Brain microvascular endothelial cell (primary cell): ENCODE measurements at regions not wholly inside any gene's neighbourhood (a gene's known extent, or its start where the extent isn't known, plus 50 kb on each side); places are given as distances from the start of the nearest gene placed in this dataset.

Experiments
- DNase-seq: peaks from one replicate; pipeline ENCODE4 v3.0.0-alpha.2; 2020
- H3K27ac ChIP-seq: fragments of 250-450 bp; sonication (Bioruptor Pico); 2 replicates; pipeline ENCODE4 v1.5.1; 2020; ENCODE audit warnings: mild to moderate bottlenecking, moderate library complexity
- H3K27me3 ChIP-seq: fragments of 250-450 bp; sonication (Bioruptor Pico); replicated peaks from 2 replicates; pipeline ENCODE4 v1.5.1; 2020; ENCODE audit warnings: mild to moderate bottlenecking
- H3K36me3 ChIP-seq: fragments of 250-450 bp; sonication (Bioruptor Pico); replicated peaks from 2 replicates; pipeline ENCODE4 v1.5.1; 2020; ENCODE audit warnings: mild to moderate bottlenecking
- H3K4me3 ChIP-seq: 2 replicates; pipeline ENCODE4 v1.5.1; 2011; ENCODE audit warnings: low read depth, mild to moderate bottlenecking, control low read depth, low read length, moderate library complexity
- in situ Hi-C: cut with HindIII; loops from 2 replicates; pipeline ENCODE4 v1.10.0; 2017; ENCODE audit warnings: low sequenced_read_pairs, low pct_ligation_motif_present
- TF ChIP-seq, protein P1 (sequence below): IDR thresholded peaks from 2 replicates; pipeline ENCODE4 v1.5.1; 2011; ENCODE audit warnings: low read depth, mild to moderate bottlenecking, moderate library complexity, low read length, control low read depth, inconsistent platforms; ENCODE audit errors: missing control alignments

DNA sequence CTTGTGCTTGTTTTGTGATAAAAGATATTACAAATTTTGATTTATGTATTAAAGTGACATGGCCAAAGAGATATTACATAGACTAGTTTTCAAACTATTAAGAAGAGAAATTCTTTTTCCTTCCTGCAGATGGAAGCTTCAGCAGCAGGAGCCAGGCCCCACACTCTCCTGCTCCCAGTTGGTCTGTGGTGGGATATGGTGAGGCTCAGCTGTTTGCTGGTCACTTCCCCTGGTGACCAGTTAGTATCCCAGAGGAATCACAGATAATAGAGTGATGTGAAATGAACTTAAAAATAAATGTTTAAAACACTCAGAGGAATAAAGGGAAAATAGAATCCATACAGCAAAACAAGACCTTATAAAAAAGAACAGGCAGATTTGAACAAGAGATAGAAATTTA is 154.7 kb downstream of the KTN1 start:
- no peak for DNase-seq
- no peak overlapping the region for H3K4me3 ChIP-seq
- H3K27me3 ChIP-seq: no peaks in the 10 kb centered on the region
- in situ Hi-C loops: no loop called here
- H3K36me3 ChIP-seq: no peaks in the 10 kb centered on the region
- H3K27ac ChIP-seq: no peak overlapping the region
- TF ChIP-seq, protein P1, sequence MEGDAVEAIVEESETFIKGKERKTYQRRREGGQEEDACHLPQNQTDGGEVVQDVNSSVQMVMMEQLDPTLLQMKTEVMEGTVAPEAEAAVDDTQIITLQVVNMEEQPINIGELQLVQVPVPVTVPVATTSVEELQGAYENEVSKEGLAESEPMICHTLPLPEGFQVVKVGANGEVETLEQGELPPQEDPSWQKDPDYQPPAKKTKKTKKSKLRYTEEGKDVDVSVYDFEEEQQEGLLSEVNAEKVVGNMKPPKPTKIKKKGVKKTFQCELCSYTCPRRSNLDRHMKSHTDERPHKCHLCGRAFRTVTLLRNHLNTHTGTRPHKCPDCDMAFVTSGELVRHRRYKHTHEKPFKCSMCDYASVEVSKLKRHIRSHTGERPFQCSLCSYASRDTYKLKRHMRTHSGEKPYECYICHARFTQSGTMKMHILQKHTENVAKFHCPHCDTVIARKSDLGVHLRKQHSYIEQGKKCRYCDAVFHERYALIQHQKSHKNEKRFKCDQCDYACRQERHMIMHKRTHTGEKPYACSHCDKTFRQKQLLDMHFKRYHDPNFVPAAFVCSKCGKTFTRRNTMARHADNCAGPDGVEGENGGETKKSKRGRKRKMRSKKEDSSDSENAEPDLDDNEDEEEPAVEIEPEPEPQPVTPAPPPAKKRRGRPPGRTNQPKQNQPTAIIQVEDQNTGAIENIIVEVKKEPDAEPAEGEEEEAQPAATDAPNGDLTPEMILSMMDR: no peak

DNA sequence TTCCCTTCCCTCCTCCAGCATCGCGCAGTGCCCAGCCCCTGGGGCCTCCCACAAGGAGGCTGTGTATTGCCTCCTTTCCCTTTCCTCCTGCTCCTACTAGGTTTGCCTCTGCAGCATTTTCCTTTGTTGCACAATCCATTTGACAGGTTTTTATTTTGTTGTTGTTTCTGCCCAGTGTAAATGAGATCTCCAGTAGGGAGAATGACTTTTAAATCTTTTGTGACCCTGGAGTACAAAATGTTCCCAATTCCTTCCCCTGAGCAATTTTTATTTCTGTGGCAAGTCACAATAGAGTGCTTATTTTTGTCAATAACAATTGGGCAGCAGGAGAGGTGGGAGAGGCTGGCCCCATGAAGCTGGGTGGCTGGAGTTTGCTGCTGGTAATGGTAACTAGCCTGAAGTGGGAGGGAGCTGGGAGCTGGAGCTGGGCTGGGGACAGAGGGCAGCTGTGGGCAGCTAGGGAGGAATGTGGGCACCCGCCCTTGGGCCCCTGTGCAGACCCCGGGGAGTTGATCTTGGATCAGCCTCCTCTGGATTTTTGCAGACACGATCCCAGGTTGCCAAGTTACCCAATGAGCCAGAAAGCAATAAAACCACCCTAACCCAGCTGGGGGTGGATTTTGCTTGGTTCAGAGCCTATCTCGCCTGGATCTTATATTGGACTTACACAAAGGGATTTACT is 160.1 kb downstream of the KTN1 start:
- no peak for DNase-seq
- no peaks in the 10 kb centered on the region for H3K36me3 ChIP-seq
- in situ Hi-C loops: no loop called here
- TF ChIP-seq, protein P1: no peak
- no peaks in the 10 kb centered on the region for H3K27me3 ChIP-seq
- no peak overlapping the region for H3K27ac ChIP-seq
- no peak overlapping the region for H3K4me3 ChIP-seq

GRCh38 chr14:55740649-55740989 is 160.6 kb downstream of the KTN1 start:
- in situ Hi-C loops: no loop called here
- H3K27ac ChIP-seq: no peak overlapping the region
- H3K36me3 ChIP-seq: no peaks in the 10 kb centered on the region
- no peak for DNase-seq
- TF ChIP-seq, protein P1: no peak
- H3K4me3 ChIP-seq: no peak overlapping the region
- no peaks in the 10 kb centered on the region for H3K27me3 ChIP-seq

DNA sequence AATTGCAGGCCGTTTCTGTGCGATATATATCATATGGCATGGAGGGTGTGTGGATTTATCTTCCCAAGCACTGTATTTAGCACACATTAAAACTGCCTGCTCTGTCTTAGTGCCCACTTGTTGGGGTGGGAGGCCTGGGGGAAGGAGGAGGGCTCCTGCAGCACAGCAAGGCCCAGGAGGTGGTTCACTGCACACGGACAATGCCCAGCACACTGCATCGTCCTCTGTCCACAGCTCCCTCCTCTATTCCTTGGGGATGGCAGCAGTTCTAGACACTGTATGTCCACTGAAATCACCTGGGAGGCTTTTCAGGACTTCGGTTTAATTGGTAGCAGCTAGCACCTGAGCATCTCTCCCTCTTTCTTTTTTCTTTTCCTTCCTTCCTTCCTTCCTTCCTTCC is 161.2 kb downstream of the KTN1 start:
- TF ChIP-seq, protein P1: no peak
- DNase-seq: no peak
- H3K27ac ChIP-seq: no peak overlapping the region
- H3K4me3 ChIP-seq: no peak overlapping the region
- H3K27me3 ChIP-seq: no peaks in the 10 kb centered on the region
- in situ Hi-C loops: no loop called here
- no peaks in the 10 kb centered on the region for H3K36me3 ChIP-seq

DNA sequence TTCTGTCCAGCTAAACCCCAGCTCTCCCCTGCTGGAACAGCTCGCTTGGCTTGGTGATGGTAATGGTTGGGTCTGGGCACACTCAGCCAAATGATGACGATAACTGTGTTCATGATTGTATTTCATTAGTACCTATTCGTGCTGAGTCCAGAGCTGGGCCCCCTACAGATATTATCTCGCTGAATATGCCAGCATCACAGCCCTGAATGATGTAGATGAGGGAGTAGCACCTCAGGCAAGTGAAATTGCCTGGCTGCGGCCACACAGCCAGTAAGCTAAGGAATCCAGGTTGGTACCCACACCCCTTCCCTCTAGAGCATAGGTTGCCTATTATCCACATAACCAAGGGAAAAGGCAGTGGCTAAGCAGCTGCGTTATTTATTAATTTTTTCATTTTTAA is 163.5 kb downstream of the KTN1 start:
- Histone ChIP-seq H3K36me3 (no peaks in the 10 kb centered on the region), H3K27me3 (no peaks in the 10 kb centered on the region), H3K4me3 (no peak overlapping the region), H3K27ac (no peak overlapping the region)
- in situ Hi-C loops: no loop called here
- TF ChIP-seq, protein P1: no peak
- DNase-seq: no peak

DNA sequence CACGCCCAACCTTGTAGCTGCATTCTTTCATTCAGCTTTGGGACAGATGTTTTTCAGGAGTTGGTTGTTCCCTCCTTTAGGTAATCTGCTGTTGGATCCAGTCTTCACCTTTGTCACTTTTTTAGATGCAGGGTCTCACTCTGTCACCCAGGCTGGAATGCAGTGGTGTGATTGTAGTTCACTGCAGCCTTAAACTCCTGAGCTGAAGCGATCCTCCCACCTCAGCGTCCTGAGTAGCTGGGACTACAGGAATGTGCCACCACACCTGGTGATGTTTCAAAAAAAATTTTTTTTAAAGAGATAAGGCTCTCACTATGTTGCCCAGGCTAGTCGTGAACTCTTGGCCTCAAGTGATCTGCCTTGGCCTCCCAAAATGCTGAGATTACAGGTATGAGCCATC is 164.3 kb downstream of the KTN1 start:
- no peak for DNase-seq
- in situ Hi-C loops: no loop called here
- TF ChIP-seq, protein P1: no peak

More for the DNA sequence above, 164.3 kb downstream of the KTN1 start:
- no peak overlapping the region for H3K4me3 ChIP-seq
- no peaks in the 10 kb centered on the region for H3K27me3 ChIP-seq
- H3K36me3 ChIP-seq: no peaks in the 10 kb centered on the region
- H3K27ac ChIP-seq: no peak overlapping the region
